HCT116 (cell line): ENCODE measurements at regions not wholly inside any gene's neighbourhood (a gene's known extent, or its start where the extent isn't known, plus 50 kb on each side); places are given as distances from the start of the nearest gene placed in this dataset.

Experiments used
- ATAC-seq: fragments of 200-7000 bp; cut with Tn5 transposase; 2 replicates; pipeline ENCODE4 v1.9.1; 2020; ENCODE audit warnings: mild to moderate bottlenecking, moderate library complexity
- BruUV-seq: library from RNA; stranded (reverse); fragments of 400-500 nt; replicated peaks from 2 replicates; lab custom pipeline; 2021; lab: Mats Ljungman, UMichigan
- CTCF ChIA-PET: fragments of 300-600 bp; sonication (Branson Sonifier 250); formaldehyde crosslinking; loops from one replicate; lab custom pipeline; 2021; ENCODE audit warnings: antibody characterized with exemption; lab: Charles Lee
- POLR2A ChIA-PET: fragments of 300-600, 350-600 bp; sonication (Branson Sonifier 250); formaldehyde crosslinking; loops from one replicate; lab custom pipeline; 2021; ENCODE audit warnings: antibody characterized with exemption; lab: Charles Lee
- RAD21 ChIA-PET, 2 experiments: fragments of 300-600 bp; sonication (Branson Sonifier 250); formaldehyde crosslinking; loops; one replicate each; lab custom pipeline; 2023; ENCODE audit warnings: low total read pairs in 2 of 2; ENCODE audit not compliant: uncharacterized antibody in 2 of 2, unreplicated experiment in 2 of 2, low non-redundant PET in 1 of 2; lab: Charles Lee
- DNase-seq: peaks from one replicate; pipeline ENCODE4 v3.0.0-alpha.2; 2010; ENCODE audit warnings: low read depth, low spot score
- H2AFZ ChIP-seq: fragments of 200-600 bp; shearing (Covaris generic), sonication (generic); 2 replicates; pipeline ENCODE4 v1.6.1; 2017; ENCODE audit warnings: low read depth, mixed run types, mixed read lengths, antibody characterized with exemption, low read length; ENCODE audit not compliant: poor library complexity, severe bottlenecking
- H3K27ac ChIP-seq: 2 replicates; pipeline ENCODE4 v1.5.1; 2012; ENCODE audit warnings: low read depth, low read length
- H3K27me3 ChIP-seq: fragments of 200-600 bp; sonication (generic); 2 replicates; pipeline ENCODE4 v1.6.1; 2016; ENCODE audit warnings: mixed run types, low read length, mixed read lengths; ENCODE audit not compliant: insufficient read depth
- H3K36me3 ChIP-seq, 2 experiments: fragments of 200-500 bp in 1 of 2; fragments of 200-600 bp in 1 of 2; sonication (Bioruptor generic) in 1 of 2; sonication (generic) in 1 of 2; 2 replicates each; pipeline versions ENCODE4 v1.5.1 to v1.6.1; 2014 to 2016; ENCODE audit warnings: low read length in 2 of 2, inconsistent platforms in 1 of 2, mixed read lengths in 1 of 2, mixed run types in 1 of 2; ENCODE audit not compliant: insufficient read depth in 2 of 2, control insufficient read depth in 1 of 2
- H3K4me1 ChIP-seq, 2 experiments: fragments of 200-600 bp in 1 of 2; sonication (generic) in 1 of 2; 2 replicates each; pipeline versions ENCODE4 v1.5.1 to v1.6.1; 2012 to 2017; ENCODE audit warnings: low read length in 2 of 2, inconsistent platforms in 1 of 2, mild to moderate bottlenecking in 1 of 2, mixed read lengths in 1 of 2, mixed run types in 1 of 2, moderate library complexity in 1 of 2; ENCODE audit not compliant: insufficient read depth in 2 of 2, control insufficient read depth in 1 of 2
- H3K4me2 ChIP-seq: fragments of 200-600 bp; sonication (generic); 2 replicates; pipeline ENCODE4 v1.6.1; 2017; ENCODE audit warnings: mixed run types, low read length, mixed read lengths
- H3K4me3 ChIP-seq, 2 experiments: fragments of 200-600 bp in 1 of 2; sonication (generic) in 1 of 2; replicated peaks in 1 of 2; 2 replicates each; pipeline ENCODE4 v1.5.1; 2011 to 2016; ENCODE audit warnings: low read length in 2 of 2, control low read depth in 1 of 2, low read depth in 1 of 2, mild to moderate bottlenecking in 1 of 2, mixed read lengths in 1 of 2, mixed run types in 1 of 2
- H3K79me2 ChIP-seq: fragments of 200-600 bp; sonication (generic); 2 replicates; pipeline ENCODE4 v1.6.1; 2017; ENCODE audit warnings: mild to moderate bottlenecking, mixed run types, low read length, moderate library complexity, mixed read lengths; ENCODE audit not compliant: insufficient read depth
- H3K9ac ChIP-seq: fragments of 200-600 bp; sonication (generic); 2 replicates; pipeline ENCODE4 v1.6.1; 2016; ENCODE audit warnings: low read length, mixed read lengths
- H3K9me2 ChIP-seq: fragments of 200-600 bp; sonication (generic), shearing (Covaris generic); 2 replicates; pipeline ENCODE4 v1.6.1; 2017; ENCODE audit warnings: mixed run types, mild to moderate bottlenecking, moderate library complexity; ENCODE audit not compliant: insufficient read depth
- H3K9me3 ChIP-seq, 2 experiments: fragments of 200-500 bp in 1 of 2; fragments of 200-600 bp in 1 of 2; sonication (Bioruptor generic) in 1 of 2; sonication (generic) in 1 of 2; 2 replicates each; pipeline ENCODE4 v1.6.1; 2014 to 2017; ENCODE audit warnings: low read length in 2 of 2, mixed read lengths in 2 of 2, inconsistent platforms in 1 of 2, low read depth in 1 of 2, mild to moderate bottlenecking in 1 of 2, mixed run types in 1 of 2, moderate library complexity in 1 of 2; ENCODE audit not compliant: control insufficient read depth in 1 of 2, insufficient read depth in 1 of 2
- H4K20me1 ChIP-seq: fragments of 200-600 bp; sonication (generic), shearing (Covaris generic); 2 replicates; pipeline ENCODE4 v1.6.1; 2017; ENCODE audit warnings: mixed run types, mild to moderate bottlenecking, moderate library complexity; ENCODE audit not compliant: insufficient read depth
- CBX3 ChIP-seq: IDR thresholded peaks from 2 replicates; pipeline ENCODE4 v1.6.1; 2012; ENCODE audit warnings: low read depth
- ELF1 ChIP-seq: IDR thresholded peaks from 2 replicates; pipeline ENCODE4 v1.6.1; 2012; ENCODE audit warnings: low read depth, borderline replicate concordance
- EZH2 ChIP-seq: fragments of 200-600 bp; sonication (generic); IDR thresholded peaks from 2 replicates; pipeline ENCODE4 v1.6.1; 2017; ENCODE audit warnings: antibody characterized with exemption, mixed run types
- FOSL1 ChIP-seq: IDR thresholded peaks from 2 replicates; pipeline ENCODE4 v1.6.1; 2012; ENCODE audit warnings: low read depth
- RAD21 ChIP-seq: IDR thresholded peaks from 2 replicates; pipeline ENCODE4 v1.6.1; 2012; ENCODE audit warnings: low read depth, mild to moderate bottlenecking
- SIN3A ChIP-seq: IDR thresholded peaks from 2 replicates; pipeline ENCODE4 v1.6.1; 2012; ENCODE audit warnings: low read depth
- SP1 ChIP-seq: IDR thresholded peaks from 2 replicates; pipeline ENCODE4 v1.6.1; 2012; ENCODE audit warnings: low read depth
- SRF ChIP-seq: IDR thresholded peaks from 2 replicates; pipeline ENCODE4 v1.6.1; 2012; ENCODE audit warnings: low read depth
- YY1 ChIP-seq: IDR thresholded peaks from 2 replicates; pipeline ENCODE4 v1.6.1; 2011; ENCODE audit warnings: low read length, low read depth, moderate library complexity, mild to moderate bottlenecking; ENCODE audit not compliant: insufficient replicate concordance; ENCODE audit errors: extremely low read depth
- ZBTB33 ChIP-seq: IDR thresholded peaks from 2 replicates; pipeline ENCODE4 v1.6.1; 2011; ENCODE audit warnings: mild to moderate bottlenecking, low read length, moderate library complexity; ENCODE audit not compliant: insufficient replicate concordance; ENCODE audit errors: extremely low read depth
- ZFX ChIP-seq: fragments of 450-650 bp; IDR thresholded peaks from 2 replicates; pipeline ENCODE4 v1.6.1; 2017
- ZNF274 ChIP-seq: fragments of 200-500 bp; sonication (Bioruptor generic); IDR thresholded peaks from 2 replicates; pipeline ENCODE4 v1.6.1; 2014; ENCODE audit warnings: mild to moderate bottlenecking, low read depth, low read length, inconsistent platforms
- intact Hi-C: fragments of 100-400 bp; cut with micrococcal nuclease; formaldehyde crosslinking; loops from 2 replicates; pipeline ENCODE4 v1.10.0; 2022

GRCh38 chr14:86310148-86310547 lies 780.2 kb downstream of the FLRT2 start:
- no peaks in the 10 kb centered on the region for H3K27me3 ChIP-seq
- H3K79me2 ChIP-seq = no peaks in the 10 kb centered on the region
- no peak overlapping the region for H3K4me3 ChIP-seq
- no TSS peak for BruUV-seq
- ATAC-seq = no peak
- no peak overlapping the region for H2AFZ ChIP-seq
- ChIA-PET POLR2A (no interaction called here), RAD21 (no interaction called here), CTCF (no interaction called here)
- peaks cover 3 to 13% of the 10 kb centered on the region in 2 experiments; a peak in 2 of 4 replicates for H3K9me3 ChIP-seq
- no peak for TF ChIP-seq SP1
- TF ChIP-seq ZBTB33 = no peak
- no peak for TF ChIP-seq EZH2
- no peak for TF ChIP-seq SRF
- no peak for TF ChIP-seq ZFX
- TF ChIP-seq CBX3 = no peak
- no peak for TF ChIP-seq ELF1
- no peak for TF ChIP-seq FOSL1
- no peak for TF ChIP-seq SIN3A
- DNase-seq = no peak
- intact Hi-C loops = no loop called here
- no peak overlapping the region for H3K9ac ChIP-seq
- no peaks in the 10 kb centered on the region for H3K36me3 ChIP-seq
- H3K27ac ChIP-seq = no peak overlapping the region
- no peaks in the 10 kb centered on the region for H3K9me2 ChIP-seq
- H3K4me1 ChIP-seq = no peaks in the 10 kb centered on the region
- no peak overlapping the region for H3K4me2 ChIP-seq
- no peaks in the 10 kb centered on the region for H4K20me1 ChIP-seq

GRCh38 chr14:86305058-86305457 lies 775.1 kb downstream of the FLRT2 start:
- DNase-seq (no peak), ATAC-seq (no peak)
- Histone ChIP-seq H3K36me3 (no peaks in the 10 kb centered on the region), H3K27me3 (no peaks in the 10 kb centered on the region), H3K9ac (no peak overlapping the region), H3K4me1 (no peaks in the 10 kb centered on the region), H3K9me2 (no peaks in the 10 kb centered on the region), H3K79me2 (no peaks in the 10 kb centered on the region), H3K27ac (no peak overlapping the region), H3K4me2 (no peak overlapping the region), H3K4me3 (no peak overlapping the region), H2AFZ (no peak overlapping the region), H4K20me1 (no peaks in the 10 kb centered on the region), H3K9me3 (peaks cover 6 to 12% of the 10 kb centered on the region in 2 experiments; a peak in 2 of 4 replicates)
- BruUV-seq = no TSS peak
- RAD21 ChIA-PET = no interaction called here
- CTCF ChIA-PET = no interaction called here
- TF ChIP-seq ZFX (no peak), YY1 (no peak), ZNF274 (no peak), RAD21 (no peak)
- intact Hi-C loops = no loop called here
- POLR2A ChIA-PET = no interaction called here
